Activated T-cell treated with anti-CD3 and anti-CD28 coated beads, Interleukin-2, amount 50 U/mL, for 24 hours (primary cell): ENCODE measurements at regions not wholly inside any gene's neighbourhood (a gene's known extent, or its start where the extent isn't known, plus 50 kb on each side); places are given as distances from the start of the nearest gene placed in this dataset.

Experiments
- DNase-seq: peaks from one replicate; pipeline ENCODE4 v3.0.0-alpha.2; 2020
- H3K27ac Mint-ChIP-seq: 2 replicates; pipeline ENCODE4 v1.8.0; 2020; ENCODE audit warnings: mild to moderate bottlenecking, mixed read lengths
- H3K27me3 Mint-ChIP-seq: 2 replicates; pipeline ENCODE4 v1.8.0; 2020; ENCODE audit warnings: mixed read lengths
- H3K36me3 Mint-ChIP-seq: 2 replicates; pipeline ENCODE4 v1.8.0; 2020; ENCODE audit warnings: low read depth, mixed read lengths
- H3K4me1 Mint-ChIP-seq: 2 replicates; pipeline ENCODE4 v1.8.0; 2020; ENCODE audit warnings: low read depth, mixed read lengths
- H3K4me3 Mint-ChIP-seq: 2 replicates; pipeline ENCODE4 v1.8.0; 2020; ENCODE audit warnings: mild to moderate bottlenecking, moderate library complexity, mixed read lengths
- H3K9me3 Mint-ChIP-seq: 2 replicates; pipeline ENCODE4 v1.8.0; 2020; ENCODE audit warnings: mixed read lengths

- Mint-ChIP-seq H3K4me1 (no peaks in the 10 kb centered on the region), H3K27me3 (peaks cover 7% of the 10 kb centered on the region), H3K36me3 (no peaks in the 10 kb centered on the region), H3K27ac (no peak overlapping the region), H3K9me3 (no peaks in the 10 kb centered on the region), H3K4me3 (no peak overlapping the region)
- DNase-seq = no peak
Measured at GRCh38 chr1:232267837-232268598, 361.9 kb downstream of the SIPA1L2 start.

- DNase-seq = no peak
- Mint-ChIP-seq H3K4me1 (no peaks in the 10 kb centered on the region), H3K4me3 (no peak overlapping the region), H3K9me3 (no peaks in the 10 kb centered on the region), H3K27me3 (peaks cover 4% of the 10 kb centered on the region), H3K36me3 (no peaks in the 10 kb centered on the region), H3K27ac (no peak overlapping the region)
Measured at GRCh38 chr1:232267092-232267836, 362.7 kb downstream of the SIPA1L2 start.

- no peak for DNase-seq
- Mint-ChIP-seq H3K27me3 (peaks cover 14% of the 10 kb centered on the region), H3K9me3 (no peaks in the 10 kb centered on the region), H3K4me3 (no peak overlapping the region), H3K36me3 (no peaks in the 10 kb centered on the region), H3K4me1 (no peaks in the 10 kb centered on the region), H3K27ac (no peak overlapping the region)
Measured at GRCh38 chr1:232263452-232263851, 366.5 kb downstream of the SIPA1L2 start.

DNA sequence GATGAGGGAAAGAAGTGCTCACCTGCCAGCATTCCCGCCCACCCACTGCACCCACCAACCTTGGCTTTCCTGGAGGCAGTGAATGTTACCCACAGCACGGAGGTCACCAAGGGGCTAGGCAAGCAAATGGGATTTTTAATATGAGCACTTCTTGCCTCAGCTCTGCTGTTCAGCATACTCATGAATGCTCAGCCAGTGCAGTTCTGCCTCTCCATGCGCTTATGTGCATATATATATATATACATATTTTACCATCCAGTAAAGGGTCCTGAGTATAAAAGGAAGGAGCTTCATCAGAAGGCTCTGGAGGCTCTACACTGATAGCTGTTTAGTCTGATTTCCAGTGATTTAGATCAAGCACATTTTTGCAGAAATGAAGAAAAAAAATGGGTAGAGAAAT, 366.9 kb downstream of the SIPA1L2 start:
- Mint-ChIP-seq H3K27ac (no peak overlapping the region), H3K36me3 (no peaks in the 10 kb centered on the region), H3K4me3 (no peak overlapping the region), H3K4me1 (no peaks in the 10 kb centered on the region), H3K9me3 (no peaks in the 10 kb centered on the region), H3K27me3 (peaks cover 17% of the 10 kb centered on the region)
- no peak for DNase-seq

- Mint-ChIP-seq H3K27me3 (peaks cover 25% of the 10 kb centered on the region), H3K4me1 (no peaks in the 10 kb centered on the region), H3K36me3 (no peaks in the 10 kb centered on the region), H3K4me3 (no peak overlapping the region), H3K27ac (no peak overlapping the region), H3K9me3 (no peaks in the 10 kb centered on the region)
- DNase-seq = no peak
Measured at GRCh38 chr1:232260861-232261260, 369.1 kb downstream of the SIPA1L2 start.

DNA sequence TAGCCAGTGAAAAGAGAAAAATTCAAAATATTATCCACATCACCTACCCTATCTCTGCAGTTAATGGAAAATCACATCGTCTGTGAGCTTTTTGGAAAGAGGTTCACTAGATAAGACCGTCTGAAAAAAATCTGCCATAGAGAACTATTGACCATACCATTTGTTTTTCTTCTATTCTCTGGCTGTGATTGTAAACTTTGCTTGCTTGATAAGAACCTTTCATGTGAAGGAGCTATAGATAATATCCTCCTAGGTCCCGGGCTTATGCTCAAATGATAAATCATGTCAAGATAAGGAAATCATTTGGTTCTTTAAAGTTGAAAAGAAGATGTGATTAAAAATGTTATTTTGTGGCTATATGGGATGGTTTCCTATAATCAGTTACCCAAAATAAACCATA, 369.9 kb downstream of the SIPA1L2 start:
- Mint-ChIP-seq H3K36me3 (no peaks in the 10 kb centered on the region), H3K4me3 (no peak overlapping the region), H3K9me3 (no peaks in the 10 kb centered on the region), H3K4me1 (no peaks in the 10 kb centered on the region), H3K27me3 (peaks cover 25% of the 10 kb centered on the region), H3K27ac (no peak overlapping the region)
- no peak for DNase-seq

- peaks cover 28% of the 10 kb centered on the region for H3K27me3 Mint-ChIP-seq
- no peak overlapping the region for H3K4me3 Mint-ChIP-seq
- H3K9me3 Mint-ChIP-seq = no peaks in the 10 kb centered on the region
- H3K36me3 Mint-ChIP-seq = no peaks in the 10 kb centered on the region
- H3K27ac Mint-ChIP-seq = no peak overlapping the region
- no peaks in the 10 kb centered on the region for H3K4me1 Mint-ChIP-seq
- DNase-seq = no peak
Measured at GRCh38 chr1:232259333-232259732, 370.6 kb downstream of the SIPA1L2 start.

- Mint-ChIP-seq H3K4me3 (no peak overlapping the region), H3K27me3 (peaks cover 46% of the 10 kb centered on the region), H3K9me3 (no peaks in the 10 kb centered on the region), H3K27ac (no peak overlapping the region), H3K4me1 (peaks cover 2% of the 10 kb centered on the region), H3K36me3 (no peaks in the 10 kb centered on the region)
- no peak for DNase-seq
Measured at GRCh38 chr1:232252546-232253118, 377.3 kb downstream of the SIPA1L2 start.

- no peaks in the 10 kb centered on the region for H3K36me3 Mint-ChIP-seq
- peaks cover 2% of the 10 kb centered on the region for H3K4me1 Mint-ChIP-seq
- DNase-seq = no peak
- no peaks in the 10 kb centered on the region for H3K9me3 Mint-ChIP-seq
- peaks cover 56% of the 10 kb centered on the region for H3K27me3 Mint-ChIP-seq
- no peak overlapping the region for H3K4me3 Mint-ChIP-seq
- H3K27ac Mint-ChIP-seq = no peak overlapping the region
Measured at GRCh38 chr1:232250838-232251237, 379.1 kb downstream of the SIPA1L2 start.

GRCh38 chr1:232249861-232250777, 379.8 kb downstream of the SIPA1L2 start:
- Mint-ChIP-seq H3K4me3 (no peak overlapping the region), H3K9me3 (no peaks in the 10 kb centered on the region), H3K36me3 (no peaks in the 10 kb centered on the region), H3K27ac (no peak overlapping the region), H3K27me3 (peaks cover 62% of the 10 kb centered on the region), H3K4me1 (peaks cover 2% of the 10 kb centered on the region)
- DNase-seq = no peak

GRCh38 chr1:232249339-232249738, 380.6 kb downstream of the SIPA1L2 start:
- Mint-ChIP-seq H3K4me1 (peaks cover 2% of the 10 kb centered on the region), H3K27ac (no peak overlapping the region), H3K27me3 (peaks cover 58% of the 10 kb centered on the region), H3K4me3 (no peak overlapping the region), H3K36me3 (no peaks in the 10 kb centered on the region), H3K9me3 (no peaks in the 10 kb centered on the region)
- no peak for DNase-seq

- no peak overlapping the region for H3K4me3 Mint-ChIP-seq
- H3K27ac Mint-ChIP-seq = no peak overlapping the region
- H3K4me1 Mint-ChIP-seq = peaks cover 2% of the 10 kb centered on the region
- no peak for DNase-seq
- H3K9me3 Mint-ChIP-seq = no peaks in the 10 kb centered on the region
- no peaks in the 10 kb centered on the region for H3K36me3 Mint-ChIP-seq
- peaks cover 58% of the 10 kb centered on the region for H3K27me3 Mint-ChIP-seq
Measured at GRCh38 chr1:232248276-232248820, 381.6 kb downstream of the SIPA1L2 start.

GRCh38 chr1:232247669-232248068, 382.3 kb downstream of the SIPA1L2 start:
- H3K27me3 Mint-ChIP-seq = peaks cover 52% of the 10 kb centered on the region
- no peak overlapping the region for H3K27ac Mint-ChIP-seq
- peaks cover 2% of the 10 kb centered on the region for H3K4me1 Mint-ChIP-seq

GRCh38 chr1:232244426-232244825, 385.5 kb downstream of the SIPA1L2 start:
- H3K27me3 Mint-ChIP-seq = peaks cover 52% of the 10 kb centered on the region
- H3K36me3 Mint-ChIP-seq = no peaks in the 10 kb centered on the region
- no peak overlapping the region for H3K27ac Mint-ChIP-seq
- no peaks in the 10 kb centered on the region for H3K4me1 Mint-ChIP-seq
- peaks cover 2% of the 10 kb centered on the region for H3K9me3 Mint-ChIP-seq
- DNase-seq = no peak
- H3K4me3 Mint-ChIP-seq = no peak overlapping the region

More at GRCh38 chr1:232247669-232248068, 382.3 kb downstream of the SIPA1L2 start:
- H3K36me3 Mint-ChIP-seq = no peaks in the 10 kb centered on the region
- no peaks in the 10 kb centered on the region for H3K9me3 Mint-ChIP-seq
- H3K4me3 Mint-ChIP-seq = no peak overlapping the region
- DNase-seq = no peak
